GM21360 (cell line): ENCODE measurements at regions not wholly inside any gene's neighbourhood (a gene's known extent, or its start where the extent isn't known, plus 50 kb on each side); places are given as distances from the start of the nearest gene placed in this dataset.
"Not testable (repeated sequence)": the region's sequence is repeated elsewhere in the genome, so short reads cannot be mapped to it uniquely, and the experiment has no call there.

Source experiments
- ATAC-seq: cut with Tn5 transposase; IDR thresholded peaks from one replicate; pipeline ENCODE4 v1.9.1; 2021; ENCODE audit warnings: mild to moderate bottlenecking, moderate library complexity; ENCODE audit not compliant: unreplicated experiment

DNA sequence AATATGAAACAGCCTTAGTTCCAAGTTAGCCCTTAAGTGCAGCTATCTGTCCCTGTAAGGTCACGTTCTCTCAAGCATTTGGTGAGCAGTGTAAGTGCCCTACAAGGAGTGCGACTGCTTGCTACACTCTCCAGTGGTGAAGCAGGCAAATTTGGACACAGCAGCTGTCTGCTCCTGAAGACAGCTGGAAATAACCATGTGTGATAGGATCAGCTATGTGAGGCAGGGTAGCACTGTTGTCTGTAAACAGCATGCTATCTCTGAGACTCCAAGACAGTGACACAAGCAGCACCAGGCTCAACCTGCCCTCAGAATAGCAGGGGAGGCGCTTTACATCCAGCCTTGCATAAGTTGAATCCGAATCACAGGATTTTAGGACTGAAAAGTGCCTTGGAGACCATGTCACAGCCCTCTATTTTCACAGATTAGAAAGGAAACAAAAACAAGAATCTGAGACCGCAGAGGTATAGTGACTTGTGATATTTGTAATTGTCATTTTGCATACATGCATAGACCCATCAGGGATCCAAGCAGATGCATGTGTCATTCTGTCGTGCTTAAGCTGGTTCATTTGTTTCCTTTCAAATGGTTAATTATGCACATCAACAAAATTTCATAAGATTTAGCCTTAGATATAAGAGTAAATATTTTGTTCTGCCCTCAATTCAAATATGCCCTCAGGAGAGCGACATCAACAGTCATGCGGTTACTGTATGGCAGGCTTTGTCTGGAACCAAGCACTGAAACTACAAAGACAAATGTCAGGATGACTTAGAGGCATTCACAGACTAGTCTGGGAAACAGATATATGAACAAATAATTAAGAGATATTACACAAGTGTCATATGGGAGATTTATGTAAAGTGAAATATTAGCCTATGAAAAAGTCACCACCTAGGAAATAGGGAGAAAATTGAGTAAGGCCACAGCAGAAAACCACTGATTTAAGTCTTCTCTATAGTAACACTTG, 134.9 kb upstream of the NRIP1 start:
- ATAC-seq = no peak

DNA sequence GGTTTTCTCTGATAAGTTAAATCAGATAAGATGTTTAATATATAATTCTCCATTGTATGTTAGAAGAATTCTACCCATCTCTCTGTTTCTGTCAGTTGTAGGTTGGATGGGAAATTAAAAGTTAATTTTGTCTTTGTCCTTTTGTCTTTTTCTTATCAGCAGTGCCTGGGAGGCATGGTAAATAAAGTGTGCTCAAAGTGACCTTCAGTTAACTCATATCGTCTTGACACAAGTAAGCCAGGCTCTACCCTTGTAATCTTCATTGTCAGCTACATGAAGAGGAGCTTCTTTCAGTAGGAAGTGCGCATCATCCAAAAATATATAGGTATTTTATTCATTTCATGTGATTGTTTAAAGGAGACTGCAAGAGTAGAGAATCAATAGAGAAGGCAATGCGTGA, 138.9 kb upstream of the NRIP1 start:
- no peak for ATAC-seq

DNA sequence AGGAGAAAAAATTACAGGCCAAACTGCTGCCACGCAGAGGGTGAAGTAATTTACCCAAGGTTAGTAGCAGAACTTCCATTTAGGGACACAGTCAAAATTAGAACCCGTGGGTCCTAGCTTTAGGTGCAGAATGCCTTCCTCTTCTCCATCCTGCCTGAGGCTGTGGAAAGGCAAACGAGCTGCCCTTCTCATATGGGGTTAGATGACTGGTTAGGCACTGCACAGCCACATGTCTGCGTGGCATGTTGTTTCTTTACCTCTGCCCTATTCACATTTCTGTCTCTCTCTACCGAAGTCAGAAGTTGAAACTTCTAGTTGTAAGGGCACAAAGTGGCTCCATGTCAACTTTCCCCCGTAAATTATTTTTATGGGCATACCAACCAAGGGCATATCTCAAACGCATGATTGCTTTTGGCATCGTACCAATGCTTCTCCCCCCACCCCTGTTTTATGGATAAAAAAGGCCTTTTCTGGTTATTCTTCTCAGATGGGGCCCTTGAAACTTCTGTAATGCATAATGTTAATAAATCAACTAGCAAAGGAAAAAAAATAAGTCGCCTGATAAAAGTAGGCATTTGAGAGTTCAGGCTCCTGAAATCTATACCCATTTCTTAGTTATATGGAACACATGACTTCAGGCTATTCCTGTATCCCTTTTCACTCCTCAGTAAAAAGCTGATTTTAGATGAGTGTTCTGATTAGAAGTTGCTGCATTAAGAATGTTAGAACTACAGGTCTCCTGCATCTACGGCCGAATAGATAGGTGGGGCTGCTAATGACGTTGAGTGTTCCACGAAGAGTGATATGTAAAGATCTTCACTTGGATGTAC, 139.6 kb upstream of the NRIP1 start:
- ATAC-seq = no peak

DNA sequence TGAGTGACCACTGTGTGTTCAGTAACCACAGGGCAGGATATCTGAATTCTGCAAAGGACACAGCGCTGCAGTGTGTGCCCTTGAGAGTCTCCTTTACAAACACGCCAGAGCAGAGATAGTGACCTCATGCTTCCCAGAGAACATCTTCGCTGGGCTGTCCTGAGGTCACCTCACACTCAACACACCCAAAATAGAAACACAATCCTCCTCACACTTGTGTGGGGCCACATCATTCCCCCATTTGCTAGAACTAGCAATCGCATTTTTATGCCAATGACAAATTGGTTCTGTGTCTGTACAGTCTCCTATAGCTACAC, 140.1 kb upstream of the NRIP1 start:
- ATAC-seq = no peak

DNA sequence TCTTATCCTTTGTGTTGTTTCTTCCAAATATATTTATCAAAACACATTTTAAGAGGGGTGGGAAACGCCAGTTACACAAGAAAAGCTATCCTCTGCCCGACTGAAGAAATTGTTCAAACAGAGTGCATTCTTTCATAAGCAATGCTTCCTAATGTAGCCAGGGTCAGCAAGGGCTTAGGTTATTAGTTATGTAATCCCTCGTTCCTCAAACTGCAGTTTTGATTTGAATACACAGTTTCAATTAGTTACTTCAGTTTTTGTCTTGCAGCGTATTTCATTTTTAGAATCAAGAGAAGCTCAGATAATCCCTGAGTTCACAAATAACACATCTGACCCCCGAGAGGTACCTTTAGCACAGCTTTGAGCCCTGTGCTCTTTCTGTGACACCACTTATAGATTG, 141.7 kb upstream of the NRIP1 start:
- peak; percentile 93 for ATAC-seq

DNA sequence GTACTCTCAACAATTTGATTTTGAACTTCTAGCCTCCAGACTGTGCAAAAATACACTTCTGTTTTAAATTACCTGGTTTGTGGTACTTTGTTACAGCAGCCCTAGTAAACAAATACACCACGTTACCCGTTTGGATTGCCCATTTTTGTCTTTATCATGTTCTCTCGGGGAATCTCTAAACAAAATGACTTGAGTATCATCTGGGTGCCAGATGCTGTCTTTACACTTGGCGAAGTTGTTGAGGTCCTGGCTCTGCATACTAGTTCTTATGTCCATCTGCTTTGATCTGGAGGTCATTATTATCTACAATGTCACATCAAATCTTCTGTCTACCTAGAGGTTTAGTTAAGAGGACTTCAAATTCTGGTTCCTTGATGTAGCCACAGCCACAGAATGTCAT, 142.4 kb upstream of the NRIP1 start:
- ATAC-seq = no peak

DNA sequence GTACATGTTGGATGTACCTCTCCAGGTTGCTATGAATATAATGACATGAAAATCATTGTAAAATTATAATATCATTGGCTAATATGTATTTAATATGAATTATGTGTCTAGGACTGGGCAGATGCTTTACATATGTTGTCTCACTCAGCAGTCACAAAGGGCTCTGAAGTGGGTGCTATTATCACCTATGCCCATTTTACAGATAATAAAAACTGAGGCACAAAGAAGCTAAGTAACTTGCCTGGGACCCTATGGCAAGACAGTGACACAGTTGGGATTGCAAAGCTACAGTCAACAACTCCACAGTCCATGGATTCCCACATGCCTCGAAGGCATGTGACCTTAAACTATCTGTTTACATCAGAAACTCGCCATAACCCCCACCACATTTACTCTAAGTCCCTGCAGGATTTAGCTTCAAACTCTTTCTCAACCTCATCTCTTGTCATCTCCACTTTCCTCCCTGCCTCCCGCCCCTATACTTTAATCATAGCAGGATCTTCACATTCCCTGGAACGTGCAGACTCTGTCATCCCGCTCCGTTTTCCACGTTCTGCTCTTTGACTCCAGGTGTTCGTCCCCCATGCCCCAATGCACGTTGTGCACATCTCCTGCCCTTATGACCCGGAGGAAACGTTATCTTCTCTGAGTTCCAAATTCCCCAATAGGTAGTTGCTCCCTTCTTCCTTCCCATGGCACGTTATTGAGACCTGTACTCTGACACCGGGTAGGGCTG, 143.0 kb upstream of the NRIP1 start:
- ATAC-seq = no peak

DNA sequence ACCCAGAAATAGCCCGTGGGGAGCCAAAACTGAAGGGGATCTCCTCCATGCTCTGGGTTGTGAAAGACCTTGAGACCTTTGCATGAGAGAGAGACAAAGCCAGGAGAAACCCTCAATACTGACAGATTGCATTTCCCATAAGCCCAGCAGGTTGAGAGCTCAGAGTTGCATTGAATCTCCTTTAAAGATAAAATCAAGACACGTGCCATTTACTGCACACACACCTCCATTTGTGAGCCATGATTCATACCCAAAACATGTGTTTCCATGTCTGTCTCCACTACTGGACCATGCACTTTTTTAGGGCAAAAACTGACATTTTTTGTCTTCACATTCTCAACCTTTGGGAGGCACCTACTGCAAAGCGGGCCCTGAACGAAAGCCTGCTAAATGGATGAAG, 144.0 kb upstream of the NRIP1 start:
- no peak for ATAC-seq

DNA sequence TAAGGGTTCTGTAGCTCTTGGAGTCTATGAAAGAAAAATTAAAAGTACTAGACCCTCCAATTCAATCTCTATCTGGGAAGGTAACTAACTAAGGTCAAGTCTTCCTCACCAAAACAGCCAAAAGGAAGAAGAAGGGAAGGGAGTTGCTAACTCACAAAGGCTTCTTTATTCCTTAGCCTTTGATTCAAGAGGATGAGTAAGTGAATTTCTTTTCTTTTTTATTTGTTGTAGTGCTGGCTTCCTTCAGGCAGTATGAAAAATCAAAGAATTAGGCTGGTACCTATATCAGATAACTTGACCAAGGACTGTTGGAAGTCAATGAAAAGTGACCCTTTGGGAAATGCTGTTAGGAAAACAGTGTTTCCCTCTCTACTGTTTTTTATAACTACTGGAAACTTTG, 144.4 kb upstream of the NRIP1 start:
- no peak for ATAC-seq

DNA sequence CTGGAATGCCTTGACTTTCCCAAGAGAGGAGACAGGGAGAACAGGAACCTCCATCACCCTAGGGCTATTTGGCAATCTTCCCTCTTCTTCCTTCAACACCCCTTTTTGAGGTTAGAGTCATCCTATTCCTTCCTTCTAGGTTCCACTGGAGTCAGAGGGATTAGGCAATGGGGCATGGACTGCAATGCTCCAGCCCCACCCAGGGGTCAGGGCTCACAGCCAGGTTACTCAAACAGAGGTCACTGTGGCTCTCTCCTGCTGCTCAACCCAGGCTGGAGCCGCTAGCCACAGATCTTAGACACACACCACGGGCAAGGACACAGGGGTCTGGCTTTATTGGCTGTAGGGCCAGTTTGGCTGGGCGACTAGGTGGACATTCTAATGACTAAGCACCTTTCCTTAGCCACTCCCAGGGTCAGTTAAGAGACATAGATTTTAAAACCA, 145.5 kb upstream of the NRIP1 start:
- ATAC-seq = no peak

DNA sequence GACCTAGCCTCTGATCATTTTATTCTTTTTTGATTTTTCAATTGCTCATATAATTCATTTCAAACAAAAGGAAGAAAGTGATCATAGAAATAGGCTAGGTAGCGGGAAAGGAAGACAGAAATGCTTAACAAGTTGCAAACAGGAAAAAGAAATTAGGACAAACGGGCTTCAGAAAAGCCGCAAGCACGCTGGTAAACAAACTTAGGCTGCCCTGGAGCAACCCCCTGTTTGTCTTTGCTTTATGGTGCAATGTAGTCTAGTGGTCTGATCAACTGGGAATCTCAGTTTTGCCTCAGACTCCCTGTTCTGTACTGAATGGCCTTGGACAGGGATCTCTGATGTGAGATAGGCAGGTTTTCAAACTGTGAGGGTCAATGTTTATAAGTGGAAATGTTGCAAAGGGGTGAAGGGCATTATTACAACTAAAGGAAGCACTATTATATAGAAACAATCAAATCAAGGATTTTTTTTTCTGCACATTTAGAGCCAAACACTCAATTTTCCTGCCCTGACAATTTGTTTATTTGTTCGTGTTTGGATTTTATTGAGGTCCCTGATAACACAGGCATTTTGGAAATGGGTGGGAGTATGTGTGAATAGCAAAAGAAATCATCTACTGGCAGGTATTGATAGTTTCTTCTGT, 146.8 kb upstream of the NRIP1 start:
- no peak for ATAC-seq

DNA sequence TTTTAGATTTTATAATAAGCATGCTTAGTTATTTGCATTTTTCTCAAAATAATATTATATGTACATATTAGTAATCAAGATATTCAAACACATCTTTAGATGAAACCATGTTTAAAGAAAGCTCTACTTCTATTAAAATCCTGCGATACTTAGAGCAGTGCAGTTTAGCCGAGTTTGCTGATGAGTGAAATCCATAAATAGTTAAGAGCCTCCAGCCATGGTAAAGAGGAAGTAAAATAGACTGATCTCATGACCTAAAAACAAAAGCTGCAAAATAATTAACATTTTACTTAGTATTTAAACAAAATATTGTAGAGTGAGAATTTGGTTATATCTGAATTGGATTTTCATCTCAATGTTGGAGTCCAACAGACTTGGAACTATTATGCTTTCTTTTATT, 147.4 kb upstream of the NRIP1 start:
- ATAC-seq = no peak

DNA sequence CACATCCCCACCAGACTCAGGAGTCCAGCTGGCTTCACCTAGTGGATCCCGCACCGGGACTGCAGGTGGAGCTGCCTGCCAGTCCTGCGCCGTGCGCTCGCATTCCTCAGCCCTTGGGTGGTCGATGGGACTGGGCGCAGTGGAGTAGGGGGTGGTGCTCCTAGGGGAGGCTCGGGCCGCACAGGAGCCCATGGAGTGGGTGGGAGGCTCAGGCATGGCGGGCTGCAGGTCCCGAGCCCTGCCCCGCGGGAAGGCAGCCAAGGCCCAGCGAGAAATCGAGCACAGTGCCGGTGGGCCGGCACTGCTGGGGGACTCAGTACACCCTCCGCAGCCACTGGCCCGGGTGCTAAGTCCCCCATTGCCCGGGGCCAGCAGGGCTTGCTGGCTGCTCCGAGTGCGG, 153.7 kb upstream of the NRIP1 start:
- not testable (repeated sequence) for ATAC-seq

DNA sequence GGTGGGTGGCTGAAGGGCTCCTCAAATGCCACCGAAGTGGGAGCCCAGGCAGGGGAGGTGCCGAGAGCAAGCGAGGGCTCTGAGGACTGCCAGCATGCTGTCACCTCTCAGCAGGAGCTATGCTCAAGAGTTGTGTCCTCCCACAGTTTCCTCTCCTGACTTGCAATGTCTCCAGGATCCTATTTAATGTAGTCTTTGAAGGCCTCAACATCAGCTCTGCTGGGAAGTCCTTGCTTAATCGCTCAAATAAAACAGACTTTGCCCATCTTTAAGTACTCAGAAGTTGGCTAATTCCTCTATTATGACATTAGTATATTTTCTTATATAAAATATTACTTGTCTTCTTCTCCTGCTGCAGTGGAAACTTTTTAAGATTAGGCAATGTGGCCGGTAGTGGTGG, 154.2 kb upstream of the NRIP1 start:
- ATAC-seq = no peak

DNA sequence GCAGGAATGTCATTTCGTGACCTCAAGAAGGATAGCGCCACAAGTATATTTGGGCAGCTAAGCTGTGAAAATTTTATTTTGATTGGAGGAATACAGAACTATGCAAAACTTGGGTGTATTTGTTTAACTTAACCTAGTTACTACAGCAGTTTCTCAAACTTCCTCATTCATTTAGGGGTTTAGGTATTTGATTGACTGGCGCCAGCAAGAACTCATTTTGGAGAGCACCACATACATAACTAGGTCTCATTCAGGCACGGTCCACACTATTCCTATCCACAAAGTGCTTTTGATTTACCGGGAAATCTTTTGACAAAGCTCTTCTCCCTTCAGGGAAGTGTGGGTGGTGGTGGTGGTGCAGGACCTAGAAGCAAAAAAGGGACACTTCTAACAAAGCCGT, 155.1 kb upstream of the NRIP1 start:
- no peak for ATAC-seq

DNA sequence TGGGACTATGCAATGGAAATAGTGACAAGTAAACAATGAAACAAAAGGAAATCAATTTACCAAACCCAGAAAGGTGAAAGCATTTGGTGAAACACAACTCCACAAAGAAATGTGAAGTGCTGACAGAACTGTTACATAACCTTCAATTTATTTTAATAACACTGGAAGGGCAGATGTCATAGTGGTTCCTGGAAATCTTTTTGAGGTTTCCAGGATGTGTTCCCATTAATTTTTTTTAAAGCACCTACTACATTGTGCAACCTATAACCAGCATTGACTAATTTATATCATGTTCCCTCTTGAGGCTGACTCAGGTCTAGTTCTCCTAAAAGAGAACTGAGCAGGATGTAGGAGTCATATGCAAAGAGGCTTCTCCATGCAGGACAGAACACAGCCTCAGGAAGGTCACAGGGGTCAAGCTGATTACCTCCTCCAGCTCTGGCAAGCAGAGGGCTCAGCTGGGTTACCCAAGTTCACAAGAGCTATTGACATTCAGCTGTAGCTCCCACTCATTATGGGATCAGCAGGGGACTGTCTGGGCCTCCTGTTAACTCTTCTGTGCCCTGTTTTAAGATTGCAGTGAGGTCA, 157.1 kb upstream of the NRIP1 start:
- ATAC-seq = no peak

DNA sequence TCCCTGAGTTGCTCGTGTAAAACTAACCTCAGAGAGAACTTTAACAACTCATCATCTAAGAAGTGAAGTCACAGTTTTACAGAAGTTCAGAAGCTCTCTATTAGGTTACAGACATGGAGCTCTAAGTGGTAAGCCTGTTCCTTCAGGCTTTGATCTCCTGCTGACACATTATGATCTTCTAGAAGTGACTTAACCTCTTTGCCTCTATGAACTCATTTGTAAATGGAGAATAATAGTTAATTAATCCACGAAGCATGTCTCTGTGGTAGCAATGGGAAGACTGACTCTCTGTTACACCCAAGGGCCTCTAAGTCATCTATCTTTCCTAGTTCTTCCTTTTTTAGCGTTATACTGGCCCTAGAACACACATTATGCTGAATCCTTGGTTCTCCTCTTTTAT, 157.9 kb upstream of the NRIP1 start:
- no peak for ATAC-seq

DNA sequence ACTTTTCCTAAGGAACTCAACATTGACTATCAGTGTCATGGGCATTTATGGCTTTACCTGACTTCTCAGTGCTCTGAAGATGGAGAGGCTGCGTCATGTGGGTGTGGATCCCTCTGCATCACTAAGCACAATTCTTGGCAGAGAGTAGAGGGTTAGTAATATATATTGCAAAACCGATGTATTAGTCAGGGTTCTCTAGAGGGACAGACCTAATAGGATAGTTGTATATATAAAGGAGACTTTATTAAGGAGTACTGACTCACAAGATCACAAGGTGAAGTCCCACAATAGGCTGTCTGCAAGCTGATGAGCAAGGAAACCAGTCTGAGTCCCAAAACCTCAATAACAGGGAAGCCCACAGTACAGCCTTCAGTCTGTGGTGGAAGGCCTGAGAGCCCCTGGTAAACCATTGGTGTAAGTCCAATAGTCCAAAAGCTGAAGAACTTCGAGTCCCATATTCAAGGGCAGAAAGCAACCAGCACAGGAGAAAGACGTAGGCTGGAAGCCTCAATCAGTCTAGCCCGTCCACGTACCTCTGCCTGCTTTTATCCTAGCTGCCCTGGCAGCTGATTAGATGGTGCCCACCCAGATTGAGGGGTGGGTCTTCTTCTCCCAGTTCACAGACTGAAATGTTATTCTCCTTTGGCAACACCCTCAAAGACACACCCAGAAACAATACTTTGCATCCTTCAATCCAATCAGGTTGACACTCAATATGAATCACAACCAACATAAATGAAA, 159.7 kb upstream of the NRIP1 start:
- no peak for ATAC-seq

DNA sequence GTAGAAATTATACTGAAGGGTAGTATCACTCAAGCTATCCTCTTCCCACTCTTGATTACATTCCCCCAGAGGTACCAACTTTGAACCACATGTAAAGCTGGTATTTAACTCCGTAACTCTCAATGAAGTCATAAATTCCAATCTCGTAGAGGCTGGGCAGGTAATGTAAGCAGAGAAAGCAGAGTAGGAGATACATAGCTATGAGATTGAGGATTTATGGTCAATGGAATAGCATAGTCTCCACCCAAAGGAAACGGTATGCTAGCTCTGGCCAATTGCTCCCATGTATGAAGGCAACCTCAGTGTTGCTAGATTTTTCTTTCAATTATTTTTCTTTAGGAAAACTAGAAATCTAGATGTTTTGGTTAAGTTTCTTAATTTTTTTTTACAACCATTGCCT, 163.1 kb upstream of the NRIP1 start:
- no peak for ATAC-seq

DNA sequence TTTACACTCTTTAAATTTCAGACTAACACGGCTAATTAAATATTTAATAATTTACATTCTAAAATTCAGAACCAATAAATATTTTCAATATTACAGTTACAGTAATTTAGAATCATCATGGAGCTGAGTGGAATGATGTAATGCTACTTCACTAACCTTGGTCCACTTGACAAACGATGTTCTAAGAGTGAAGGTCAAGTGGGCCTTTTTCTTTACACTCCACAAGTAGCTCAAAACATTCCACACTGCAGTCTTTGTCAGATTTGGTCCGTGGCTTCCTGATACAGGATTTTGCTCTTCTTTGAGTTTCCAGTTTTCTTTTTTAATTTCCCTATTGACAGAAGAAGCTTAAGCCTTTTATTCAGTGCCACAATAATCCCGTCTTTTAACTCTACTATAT, 164.6 kb upstream of the NRIP1 start:
- no peak for ATAC-seq
